ENCODE measurements at regions not wholly inside any gene's neighbourhood (a gene's known extent, or its start where the extent isn't known, plus 50 kb on each side); places are given as distances from the start of the nearest gene placed in this dataset.

DNA sequence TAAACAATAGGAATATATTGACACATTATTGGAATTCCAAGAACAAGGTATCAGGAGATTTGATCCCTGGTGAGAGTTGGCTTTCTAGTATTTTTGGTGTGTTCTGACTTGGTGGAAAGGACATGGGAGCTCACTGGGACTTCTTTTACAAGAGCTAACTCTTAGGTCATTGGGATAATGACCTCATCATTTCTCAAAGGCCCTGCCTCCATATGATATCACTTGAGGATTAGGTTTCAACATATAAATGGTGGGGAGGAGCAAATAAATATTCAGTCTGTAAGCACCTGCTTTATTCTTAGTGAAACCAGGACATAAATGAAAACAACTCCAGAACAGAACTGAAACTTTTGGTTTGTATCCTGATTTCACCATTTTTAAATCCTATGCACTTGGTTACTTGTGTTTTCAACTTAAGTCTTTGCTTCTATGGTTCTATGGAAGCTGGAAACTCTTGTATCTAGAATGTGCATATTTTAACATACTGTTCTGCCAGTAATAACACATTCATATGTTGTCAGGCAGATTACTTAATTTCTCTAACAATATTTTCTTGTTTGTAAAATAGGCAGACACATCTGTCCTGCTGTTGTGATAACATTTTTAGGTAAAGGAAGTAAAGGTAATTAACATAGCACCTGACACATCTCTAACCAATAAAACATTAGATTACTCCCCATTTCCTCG, 1527.7 kb upstream of the CDH8 start:
- no peak for DNase-seq

DNA sequence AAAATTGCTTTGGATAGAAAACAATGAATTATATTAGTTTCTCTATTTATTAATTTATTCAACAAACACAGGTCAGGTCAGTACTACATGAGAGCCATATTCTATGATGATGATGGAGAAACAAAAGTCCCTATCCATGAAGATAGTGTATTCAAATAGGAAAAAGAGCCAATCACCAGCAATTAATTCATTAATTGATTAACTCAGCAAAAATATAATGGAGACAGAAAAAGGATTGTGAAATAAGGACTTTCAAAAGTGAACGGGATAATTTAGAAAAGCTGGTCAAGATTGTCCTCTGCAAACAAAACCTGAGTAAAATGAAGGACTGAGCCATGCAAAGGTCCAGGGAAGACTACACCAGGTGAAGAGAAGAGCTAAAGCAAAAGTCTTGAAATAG, 1517.7 kb upstream of the CDH8 start:
- no peak for DNase-seq

DNA sequence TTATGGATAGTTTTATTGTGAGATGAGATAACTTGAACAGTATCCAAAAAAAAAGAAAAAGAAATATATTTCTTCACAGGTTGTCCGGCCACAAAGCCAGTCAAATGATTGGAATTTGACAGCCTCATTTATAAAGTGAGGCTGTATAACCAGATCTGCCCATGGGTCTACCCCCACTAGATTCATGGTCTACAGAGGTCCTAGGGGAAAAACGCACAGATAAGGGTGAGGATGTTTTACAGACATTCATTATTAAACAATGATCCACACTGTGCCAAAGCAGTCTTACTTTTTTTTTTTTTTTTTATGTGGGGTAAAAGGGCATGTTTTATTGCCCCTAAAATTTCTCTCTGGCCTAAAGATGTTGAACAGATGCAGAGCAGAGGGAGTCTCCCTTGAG, 1503.0 kb upstream of the CDH8 start:
- no peak for DNase-seq

DNA sequence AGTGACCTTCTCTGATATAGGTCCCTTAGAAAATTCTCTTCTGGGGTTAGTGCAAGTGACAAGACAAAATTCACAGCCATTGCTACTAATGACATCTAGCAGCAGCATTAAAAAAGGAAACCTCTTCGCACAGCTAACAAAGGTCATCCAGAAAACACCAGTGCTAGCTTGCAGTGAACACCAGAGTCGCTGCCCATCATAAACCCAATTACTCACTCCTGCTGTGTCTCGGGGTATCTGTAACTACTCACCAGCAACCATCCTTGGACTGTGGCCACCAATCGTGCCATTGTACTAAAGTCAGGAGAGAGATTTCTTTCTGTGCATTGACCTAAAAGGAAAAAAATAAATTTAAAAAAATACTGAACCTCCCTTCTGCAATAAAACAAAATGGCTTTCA, 1494.7 kb upstream of the CDH8 start:
- DNase-seq = peak; percentile 12

DNA sequence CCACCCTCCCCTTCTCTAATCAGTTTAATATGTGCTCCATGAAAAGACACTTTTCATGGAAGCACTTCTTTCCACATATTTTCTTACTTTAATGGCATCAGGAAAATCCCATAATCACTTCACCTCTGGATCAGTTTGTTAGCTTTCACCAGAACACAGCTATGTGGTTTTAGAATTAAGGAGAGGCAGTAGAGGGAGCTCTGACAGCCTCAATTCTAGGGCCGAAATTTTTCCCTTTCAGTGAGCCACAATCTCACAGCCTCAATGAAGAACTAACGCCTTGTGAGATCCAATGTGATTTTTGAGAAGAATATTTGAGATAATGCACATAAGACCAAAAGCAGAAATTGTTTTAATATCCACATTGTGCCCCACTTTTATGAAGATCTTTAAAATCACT, 1494.0 kb upstream of the CDH8 start:
- no peak for DNase-seq

DNA sequence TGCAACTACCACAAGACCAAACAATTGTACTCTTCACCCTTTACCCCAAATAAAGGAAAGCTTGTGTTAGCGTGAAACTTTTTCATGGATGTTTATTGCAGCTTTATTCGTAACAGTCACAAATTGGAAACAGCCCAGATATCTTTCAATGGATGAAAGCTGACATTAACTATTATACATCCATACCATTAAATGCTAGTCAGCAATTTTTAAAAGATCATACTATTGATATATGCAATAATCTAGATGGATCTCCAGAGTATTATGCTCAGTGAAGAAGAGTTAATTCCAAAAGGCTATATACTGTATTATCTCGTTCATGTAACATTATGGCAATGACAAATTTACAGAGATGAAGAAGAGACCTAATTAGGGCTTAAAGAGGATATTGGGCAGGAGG, 1491.2 kb upstream of the CDH8 start:
- no peak for DNase-seq

DNA sequence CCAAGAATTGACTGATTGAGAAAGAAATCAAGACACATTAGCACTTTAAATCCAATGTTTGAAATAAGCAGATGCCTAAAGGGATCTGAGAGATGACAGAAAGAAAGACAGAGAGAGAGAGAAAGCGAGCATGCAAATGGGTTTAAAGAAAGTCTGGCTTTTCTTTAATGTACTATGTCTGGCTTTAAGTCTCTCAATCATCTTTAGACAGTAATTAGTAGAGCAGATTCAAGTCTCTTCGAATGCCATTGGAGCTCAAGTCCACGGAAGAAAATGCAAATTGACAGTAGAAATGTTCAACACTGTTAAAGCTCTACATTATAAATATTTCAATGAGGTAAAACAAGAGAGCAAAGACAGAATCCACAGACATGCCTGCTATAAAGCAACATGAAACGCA, 1480.2 kb upstream of the CDH8 start:
- DNase-seq = peak; percentile 19

DNA sequence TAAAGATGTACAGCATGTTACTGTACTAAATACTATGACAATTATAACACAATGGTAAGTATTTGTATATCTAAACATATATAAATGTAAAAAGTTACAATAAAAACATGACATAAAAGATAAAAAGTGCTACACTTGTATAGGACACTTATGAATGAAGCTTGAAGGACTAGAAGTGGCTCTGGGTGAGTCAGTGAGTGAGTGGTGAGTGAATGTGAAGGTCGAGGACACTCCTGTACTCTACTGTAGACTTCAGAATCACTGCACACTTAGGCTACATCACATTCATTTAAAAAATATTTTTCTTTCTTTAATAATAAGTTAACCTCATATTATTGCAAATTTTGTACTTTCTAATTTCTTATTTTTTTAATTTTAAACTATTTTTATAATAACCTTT, 1476.7 kb upstream of the CDH8 start:
- no peak for DNase-seq

DNA sequence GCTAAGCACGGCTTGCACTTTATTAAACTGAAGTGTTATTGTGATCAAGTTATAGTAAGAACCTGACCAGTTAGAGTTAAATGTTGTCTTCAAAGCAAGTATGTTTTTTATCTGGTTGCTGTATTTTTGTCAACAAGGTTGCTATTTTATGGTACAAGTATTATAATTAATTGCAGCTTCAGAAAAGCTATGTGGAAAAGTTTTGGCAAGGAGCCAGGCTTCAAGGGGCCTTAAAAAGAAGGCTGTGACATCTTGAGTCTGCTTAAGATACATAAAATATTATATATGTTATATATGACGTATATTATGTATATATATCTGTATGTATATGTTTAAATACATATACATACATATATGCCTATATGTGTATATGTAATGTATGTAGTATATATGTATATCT, 1461.2 kb upstream of the CDH8 start:
- DNase-seq = no peak

DNA sequence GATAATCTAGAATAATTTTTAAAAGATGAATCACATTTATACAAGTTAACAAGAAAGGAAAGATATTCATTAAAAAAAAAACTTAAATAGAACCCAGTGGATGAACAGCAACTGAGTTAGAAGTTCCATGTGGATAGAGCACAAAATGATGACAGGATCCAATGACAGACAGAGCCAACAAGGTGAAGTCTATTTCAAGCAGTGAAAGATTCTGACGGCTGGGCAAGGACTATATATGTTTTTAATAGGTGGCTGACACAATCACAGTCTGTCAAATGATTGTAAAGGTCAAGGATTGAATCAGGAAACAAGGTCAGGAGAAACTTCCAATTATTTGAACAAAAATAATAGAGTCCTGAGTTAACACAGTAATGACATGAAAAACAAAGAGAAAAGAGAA, 1460.0 kb upstream of the CDH8 start:
- no peak for DNase-seq

DNA sequence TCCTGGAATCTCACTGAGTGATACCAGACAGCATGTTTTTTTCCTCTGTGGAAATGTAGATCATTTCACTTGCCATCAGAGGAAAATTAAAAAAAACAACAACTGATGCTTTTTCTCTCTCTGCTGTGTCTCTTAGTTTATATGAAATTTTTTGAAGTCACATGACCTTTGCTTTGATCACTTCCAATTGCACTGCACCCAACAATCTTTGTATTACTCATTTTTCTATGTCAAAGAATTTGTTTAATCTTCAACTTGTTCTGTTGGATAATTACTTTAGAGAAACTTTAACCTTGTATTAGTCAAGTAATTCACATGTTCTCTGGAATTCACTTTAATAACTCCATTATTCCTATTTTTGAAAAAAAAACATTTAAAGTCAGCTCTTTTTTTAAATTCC, 1452.7 kb upstream of the CDH8 start:
- no peak for DNase-seq

DNA sequence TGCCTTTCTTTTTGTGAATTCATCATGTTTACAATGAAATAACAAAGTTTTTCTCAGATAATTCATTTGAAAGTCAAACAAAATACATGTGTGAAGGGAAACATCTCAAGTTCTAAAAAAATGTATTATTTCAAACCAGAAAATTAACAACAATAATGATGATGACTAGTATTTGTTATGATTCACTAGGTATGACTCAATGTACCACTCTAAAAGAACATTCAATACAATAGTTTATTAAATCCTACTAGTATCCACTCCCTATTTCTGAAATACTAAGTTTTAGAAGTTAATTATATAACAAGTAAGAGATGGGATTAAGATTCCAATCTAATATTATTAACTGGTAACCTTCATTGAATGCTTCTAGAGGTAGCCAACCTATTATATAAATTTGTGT, 1444.8 kb upstream of the CDH8 start:
- no peak for DNase-seq

DNA sequence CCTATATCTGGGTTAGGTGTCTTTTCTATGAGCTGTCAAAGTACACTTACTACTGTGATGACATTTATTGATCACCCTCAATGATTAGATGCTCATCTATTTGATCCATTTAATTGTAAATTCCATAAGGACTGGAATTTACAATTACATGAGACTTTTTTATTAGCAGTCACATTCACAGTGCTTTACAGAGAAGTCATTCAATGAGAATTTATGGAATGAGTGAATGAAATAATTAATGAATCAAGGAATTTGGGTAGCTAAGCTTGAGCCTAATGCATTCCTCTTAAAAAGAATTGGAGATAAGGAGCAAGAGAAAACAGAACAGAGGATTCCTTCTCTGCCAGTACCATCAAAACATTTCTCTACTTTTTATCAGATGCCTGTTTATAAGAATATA, 1437.5 kb upstream of the CDH8 start:
- no peak for DNase-seq

DNA sequence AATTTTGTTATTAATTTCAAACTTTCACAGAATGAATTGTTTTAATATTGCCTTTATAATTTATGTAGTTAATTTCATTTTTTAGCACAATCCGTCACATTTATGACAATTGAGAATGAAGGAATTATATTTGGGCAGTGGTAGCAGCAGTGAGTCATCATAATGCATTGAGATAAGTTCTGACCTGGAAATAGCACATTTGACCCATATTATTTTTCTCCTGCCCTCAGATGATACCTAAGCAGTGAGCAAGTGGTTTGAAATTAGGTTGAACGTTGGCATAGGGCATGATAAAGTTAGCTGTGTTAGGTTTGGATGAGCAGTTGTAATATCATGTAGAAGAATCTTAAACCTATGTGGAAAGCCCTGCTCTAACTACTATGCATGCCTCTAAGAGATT, 1431.3 kb upstream of the CDH8 start:
- no peak for DNase-seq

DNA sequence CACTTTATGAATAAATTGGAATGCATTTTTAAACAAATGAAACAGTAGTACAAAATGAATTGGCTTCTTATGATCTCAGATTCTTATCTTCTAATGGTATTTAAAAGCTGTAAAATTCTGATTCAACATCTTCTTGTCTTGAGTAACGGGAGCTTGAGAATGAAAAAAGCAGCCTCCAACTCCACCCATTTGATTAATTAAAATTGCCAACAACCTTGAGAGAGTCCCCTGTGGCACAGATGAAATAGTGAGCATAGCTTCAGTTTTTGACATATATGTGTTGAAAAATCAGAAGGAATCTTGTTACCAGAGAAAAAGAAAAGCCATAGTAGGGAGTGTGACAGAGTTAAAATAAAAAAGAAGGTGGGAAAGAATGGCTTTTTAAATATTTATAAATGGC, 1426.1 kb upstream of the CDH8 start:
- no peak for DNase-seq

DNA sequence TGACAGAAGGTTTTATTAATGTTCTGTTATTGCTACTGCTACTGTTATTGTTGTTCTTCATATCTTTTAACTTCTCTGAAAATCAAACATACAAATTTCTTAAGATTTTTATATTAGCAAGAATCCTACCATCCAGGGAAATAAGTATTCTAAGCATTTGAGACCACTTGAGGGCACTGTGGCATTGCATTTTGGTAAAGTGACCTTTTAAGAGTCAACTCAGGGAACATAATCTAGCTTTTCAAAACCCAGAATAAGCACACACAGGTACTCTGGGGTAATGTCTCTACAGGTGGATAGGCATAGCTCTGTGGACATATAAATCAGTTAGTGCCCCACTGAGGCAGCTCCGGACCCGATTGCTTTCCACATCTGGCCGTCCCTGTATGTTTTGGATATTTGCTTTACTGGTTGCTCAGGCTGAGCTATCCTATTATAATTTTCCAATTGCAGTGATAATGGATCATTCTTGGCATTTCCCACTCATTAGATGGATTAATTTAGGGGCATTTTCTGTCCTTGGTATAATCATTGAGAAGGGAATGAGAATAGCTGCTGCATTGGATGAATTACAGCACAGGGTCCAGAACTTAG, 1425.1 kb upstream of the CDH8 start:
- peak; percentile 67 for DNase-seq

DNA sequence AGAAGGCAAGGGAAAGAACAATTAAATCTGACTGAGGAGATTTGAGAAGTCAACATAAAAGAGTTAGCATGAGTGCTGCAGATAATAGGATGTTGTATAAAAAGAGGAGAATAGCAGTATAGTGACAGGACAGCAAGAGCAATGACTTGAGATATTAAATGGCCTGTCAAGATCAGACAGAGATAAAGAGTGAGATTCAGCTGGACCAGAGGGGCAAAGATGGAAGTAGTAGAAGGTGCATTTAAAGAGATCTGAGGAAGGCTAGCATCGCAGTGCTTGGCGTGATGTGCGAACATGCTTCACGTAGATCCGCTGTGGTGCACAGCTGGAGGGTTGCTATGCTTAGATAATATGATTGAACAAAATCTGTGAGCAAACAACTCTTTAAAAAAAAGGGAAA, 1422.6 kb upstream of the CDH8 start:
- no peak for DNase-seq

DNA sequence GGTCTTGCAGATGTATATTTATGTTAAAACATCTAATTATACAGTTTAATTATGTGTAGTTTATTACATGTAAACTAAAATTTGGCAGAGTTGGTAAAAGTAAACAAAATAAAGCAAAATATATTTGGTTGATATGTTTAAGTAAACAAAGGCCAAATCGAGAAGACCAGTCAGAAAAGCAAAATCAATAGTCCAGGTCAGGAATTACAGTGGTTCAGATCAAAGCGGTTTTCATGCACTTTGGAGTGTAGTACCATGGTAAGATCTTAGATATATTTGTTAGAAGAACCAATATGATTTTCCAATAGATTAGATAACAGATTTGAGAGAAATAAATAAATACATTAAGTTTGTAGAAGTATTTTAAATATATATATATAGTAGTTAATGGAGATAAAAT, 1421.6 kb upstream of the CDH8 start:
- no peak for DNase-seq

DNA sequence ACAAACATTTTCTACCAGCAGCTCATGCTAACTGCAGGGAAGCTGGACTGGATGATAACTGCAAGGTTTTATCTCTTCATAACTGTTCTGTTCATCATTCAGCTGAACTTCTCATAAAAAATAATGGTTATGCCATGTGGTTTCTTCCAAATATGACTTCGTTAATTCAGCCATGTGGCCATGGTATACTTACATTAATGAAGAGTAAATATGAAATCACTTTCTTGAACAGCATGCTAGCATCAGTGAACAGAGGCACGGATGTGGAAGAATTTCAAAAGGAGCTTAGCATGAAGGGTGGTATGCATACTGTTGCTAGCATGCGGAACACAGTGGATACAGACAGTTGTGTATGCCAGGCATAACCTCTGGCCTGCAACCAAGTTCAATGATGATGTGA, 1417.0 kb upstream of the CDH8 start:
- DNase-seq = no peak

DNA sequence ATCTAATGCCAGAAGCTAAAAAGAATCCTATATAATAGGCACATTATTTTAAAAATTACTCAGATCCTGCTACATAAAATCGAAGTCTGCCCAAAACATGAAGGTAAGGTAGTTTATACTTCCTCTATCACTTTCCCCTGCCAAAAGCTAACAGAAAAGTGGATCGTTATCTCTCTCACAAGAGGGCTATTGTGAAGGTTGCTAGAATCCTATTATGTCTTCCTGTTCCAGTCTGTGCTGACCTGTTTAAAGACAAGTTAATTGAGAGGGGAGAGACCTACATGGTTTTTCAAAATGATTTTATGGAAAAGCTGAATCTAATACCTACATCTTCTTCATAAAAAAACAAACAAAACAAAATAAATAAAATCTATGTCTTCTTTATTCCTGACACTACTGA, 1410.9 kb upstream of the CDH8 start:
- DNase-seq = no peak

DNA sequence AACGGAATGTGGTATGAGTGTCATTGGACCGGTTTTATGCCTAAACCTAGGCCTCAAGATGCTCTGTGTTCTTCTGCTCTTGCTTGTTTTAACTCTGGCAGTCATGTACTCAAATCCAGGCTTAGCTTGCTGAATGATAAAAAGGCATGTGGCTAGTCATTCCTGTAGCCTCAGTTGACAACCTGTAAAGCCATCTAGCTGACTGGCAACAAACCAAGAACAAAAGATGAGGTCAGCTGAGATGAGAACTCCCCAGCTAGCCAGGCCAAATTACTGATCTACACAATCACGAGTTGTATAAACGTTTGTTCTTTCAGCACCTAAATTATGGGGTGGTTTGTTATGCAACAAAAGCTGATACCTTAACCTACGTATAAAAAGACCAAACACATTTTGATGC, 1406.0 kb upstream of the CDH8 start:
- DNase-seq = no peak

DNA sequence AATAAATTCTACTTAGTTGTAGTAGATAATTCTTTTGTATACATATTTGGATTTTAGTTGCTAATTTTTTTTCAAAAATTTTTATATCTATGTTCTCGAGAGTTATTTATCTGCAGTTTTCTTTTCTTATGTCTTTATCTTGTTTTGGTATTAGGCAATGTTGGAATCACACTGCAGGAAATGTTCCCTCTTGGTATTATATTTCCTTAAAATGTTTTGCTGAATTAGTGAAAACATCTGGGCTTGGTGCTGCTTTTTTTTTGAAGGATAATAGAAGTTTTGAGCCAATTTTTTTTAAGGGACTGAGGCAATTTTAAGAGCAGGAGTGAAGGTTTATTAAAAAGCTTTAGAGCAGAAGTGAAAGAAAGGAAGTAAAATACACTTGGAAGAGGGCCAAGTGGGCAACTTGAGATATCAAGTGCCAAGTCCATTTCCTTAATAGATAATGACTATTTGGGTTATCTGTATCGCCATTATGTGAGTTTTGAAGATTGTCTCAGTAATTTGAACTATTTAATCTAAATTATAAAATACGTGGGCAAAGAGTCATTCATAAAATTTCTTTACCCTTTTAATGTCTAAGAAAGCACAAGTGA, 1390.1 kb upstream of the CDH8 start:
- no peak for DNase-seq

DNA sequence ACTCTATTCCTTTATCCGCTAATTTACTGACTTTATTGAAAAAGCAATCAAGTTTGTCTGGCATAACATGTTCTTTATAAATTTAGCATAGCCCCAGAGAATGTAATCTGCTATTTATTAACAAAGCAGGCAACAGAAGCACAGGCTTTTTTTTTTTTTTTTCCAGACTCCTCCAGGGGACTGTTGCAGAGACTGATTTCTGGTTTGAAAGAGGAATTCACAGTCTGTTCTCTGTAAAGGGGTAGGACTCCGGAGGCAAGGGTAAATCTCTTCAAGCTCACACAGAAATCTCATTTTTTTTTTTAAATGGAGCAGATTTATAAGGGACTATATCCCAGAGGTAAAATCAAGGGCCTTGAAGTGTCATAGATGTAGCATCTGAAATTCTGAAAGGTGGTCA, 1386.5 kb upstream of the CDH8 start:
- DNase-seq = peak; percentile 17

DNA sequence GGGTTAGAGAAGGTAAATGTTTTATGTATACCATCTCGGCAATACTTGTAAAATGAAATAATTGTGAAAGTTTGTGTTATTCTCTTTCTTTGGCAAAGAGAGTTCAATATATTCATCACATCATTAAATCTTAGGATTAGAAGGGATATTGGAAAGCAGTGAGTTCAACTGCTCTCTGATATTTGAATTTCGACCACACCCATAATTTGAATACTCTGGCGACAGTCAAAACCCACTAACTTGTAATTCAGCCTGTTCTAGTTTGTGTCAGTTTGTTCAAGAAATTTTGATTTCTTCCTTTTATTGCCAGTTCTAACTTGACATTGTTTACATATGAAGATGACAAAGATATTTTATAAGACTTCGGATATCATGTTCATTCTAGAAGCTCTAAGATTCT, 1380.5 kb upstream of the CDH8 start:
- no peak for DNase-seq

DNA sequence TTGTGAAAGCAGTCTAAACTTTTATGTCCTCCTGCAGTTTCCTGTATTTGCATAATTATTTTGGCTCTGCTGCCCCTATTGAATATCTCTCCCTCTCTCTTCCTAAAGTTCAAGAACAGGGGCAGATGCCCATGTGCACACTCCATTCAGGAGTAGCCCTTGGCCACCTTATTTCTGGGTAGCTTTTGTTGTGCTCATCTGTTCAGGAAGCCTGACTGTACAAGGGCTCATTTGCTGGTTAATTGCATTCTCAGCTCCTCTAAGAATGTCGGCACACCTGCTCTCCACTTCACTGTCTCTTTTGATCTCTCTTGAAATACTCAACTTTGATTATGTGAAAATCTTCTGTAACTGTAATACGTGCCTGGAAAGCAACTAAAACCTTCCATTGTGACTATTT, 1378.8 kb upstream of the CDH8 start:
- no peak for DNase-seq
